IMR-90 (cell line): ENCODE measurements at regions not wholly inside any gene's neighbourhood (a gene's known extent, or its start where the extent isn't known, plus 50 kb on each side); places are given as distances from the start of the nearest gene placed in this dataset.
A peak's percentile ranks its signal among the peaks of the same experiment; 100 is the strongest.

Experiments used
- ATAC-seq: fragments of 200-7000 bp; cut with Tn5 transposase; 2 replicates; pipeline ENCODE4 v1.9.1; 2020; ENCODE audit warnings: low read depth, mild to moderate bottlenecking, moderate library complexity
- BruUV-seq: library from RNA; stranded (reverse); fragments of 400-500 nt; replicated peaks from 2 replicates; lab custom pipeline; 2021; lab: Mats Ljungman, UMichigan
- CTCF ChIA-PET: fragments of 300-600 bp; formaldehyde crosslinking; extraction: SDS; loops from one replicate; lab custom pipeline; 2021; ENCODE audit warnings: antibody characterized with exemption; lab: Yijun Ruan, JAX
- POLR2A ChIA-PET: fragments of 300-600 bp; sonication (Branson Sonifier 250); formaldehyde crosslinking; loops from one replicate; lab custom pipeline; 2022; ENCODE audit warnings: antibody characterized with exemption; ENCODE audit not compliant: unreplicated experiment; lab: Charles Lee
- DNase-seq: peaks from one replicate; pipeline ENCODE4 v3.0.0; 2013
- H2AFZ ChIP-seq: replicated peaks from 2 replicates; pipeline ENCODE3; 2013; ENCODE audit warnings: low read length, mild to moderate bottlenecking; ENCODE audit not compliant: poor library complexity
- H2AK5ac ChIP-seq: 2 replicates; pipeline ENCODE4 v1.6.1; 2013; ENCODE audit warnings: low read depth, low read length, inconsistent platforms
- H2AK9ac ChIP-seq: replicated peaks from 2 replicates; pipeline ENCODE3; 2013; ENCODE audit warnings: mild to moderate bottlenecking, low read depth, low read length, moderate library complexity; ENCODE audit not compliant: poor library complexity
- H2BK120ac ChIP-seq: 2 replicates; pipeline ENCODE4 v1.6.1; 2013; ENCODE audit warnings: low read depth, low read length, inconsistent platforms
- H2BK15ac ChIP-seq: 3 replicates; pipeline ENCODE4 v1.6.1; 2013; ENCODE audit warnings: low read depth, low read length, inconsistent platforms
- H2BK20ac ChIP-seq: 2 replicates; pipeline ENCODE4 v1.6.1; 2013; ENCODE audit warnings: low read depth, mild to moderate bottlenecking, inconsistent platforms, low read length, moderate library complexity
- H2BK5ac ChIP-seq: 2 replicates; pipeline ENCODE4 v1.6.1; 2013; ENCODE audit warnings: mild to moderate bottlenecking, low read depth, low read length, inconsistent platforms; ENCODE audit not compliant: poor library complexity, severe bottlenecking
- H3K14ac ChIP-seq: replicated peaks from 2 replicates; pipeline ENCODE4 v1.6.1; 2013; ENCODE audit warnings: low read depth, low read length, inconsistent platforms
- H3K18ac ChIP-seq: 2 replicates; pipeline ENCODE4 v1.6.1; 2013; ENCODE audit warnings: low read depth, low read length, control low read depth
- H3K23ac ChIP-seq: 2 replicates; pipeline ENCODE4 v1.6.1; 2013; ENCODE audit warnings: low read depth, low read length, inconsistent platforms
- H3K27ac ChIP-seq: 2 replicates; pipeline ENCODE4 v1.5.1; 2013; ENCODE audit warnings: mild to moderate bottlenecking, control low read depth, low read length; ENCODE audit not compliant: insufficient read depth
- H3K27me3 ChIP-seq: 2 replicates; pipeline ENCODE4 v1.6.1; 2013; ENCODE audit warnings: low read length; ENCODE audit not compliant: control insufficient read depth, insufficient read depth
- H3K36me3 ChIP-seq: 2 replicates; pipeline ENCODE4 v1.6.1; 2013; ENCODE audit warnings: low read length, mixed read lengths; ENCODE audit not compliant: control insufficient read depth, insufficient read depth
- H3K4ac ChIP-seq: 2 replicates; pipeline ENCODE4 v1.6.1; 2013; ENCODE audit warnings: low read depth, low read length, inconsistent platforms
- H3K4me1 ChIP-seq: 2 replicates; pipeline ENCODE4 v1.6.1; 2013; ENCODE audit warnings: low read length, mixed read lengths; ENCODE audit not compliant: control insufficient read depth, insufficient read depth
- H3K4me2 ChIP-seq: 2 replicates; pipeline ENCODE4 v1.6.1; 2013; ENCODE audit warnings: low read depth, mild to moderate bottlenecking, control low read depth, low read length, moderate library complexity
- H3K4me3 ChIP-seq: 2 replicates; pipeline ENCODE4 v1.5.1; 2013; ENCODE audit warnings: low read depth, mild to moderate bottlenecking, control low read depth, low read length, moderate library complexity; ENCODE audit not compliant: insufficient read depth
- H3K56ac ChIP-seq: 2 replicates; pipeline ENCODE4 v1.6.1; 2013; ENCODE audit warnings: low read length, inconsistent platforms; ENCODE audit not compliant: insufficient read depth; ENCODE audit errors: extremely low read depth
- H3K79me1 ChIP-seq, 2 experiments: 2 replicates each; pipeline ENCODE4 v1.6.1; 2013; ENCODE audit warnings: low read length in 2 of 2, inconsistent platforms in 1 of 2, low read depth in 1 of 2
- H3K9ac ChIP-seq: 2 replicates; pipeline ENCODE4 v1.6.1; 2013; ENCODE audit warnings: low read depth, low read length, control low read depth
- H3K9me1 ChIP-seq: 2 replicates; pipeline ENCODE4 v1.6.1; 2013; ENCODE audit warnings: low read length, inconsistent platforms; ENCODE audit not compliant: insufficient read depth
- H3K9me3 ChIP-seq: 2 replicates; pipeline ENCODE4 v1.6.1; 2013; ENCODE audit warnings: low read length; ENCODE audit not compliant: control insufficient read depth, insufficient read depth
- H4K20me1 ChIP-seq: 2 replicates; pipeline ENCODE4 v1.6.1; 2013; ENCODE audit warnings: low read length, inconsistent platforms; ENCODE audit not compliant: insufficient read depth
- H4K5ac ChIP-seq: 2 replicates; pipeline ENCODE4 v1.6.1; 2013; ENCODE audit warnings: mild to moderate bottlenecking, low read depth, low read length, control low read depth
- H4K8ac ChIP-seq, 2 experiments: 2 replicates each; pipeline ENCODE4 v1.6.1; 2013; ENCODE audit warnings: low read depth in 2 of 2, low read length in 2 of 2, control low read depth in 1 of 2, inconsistent platforms in 1 of 2
- H4K91ac ChIP-seq: 2 replicates; pipeline ENCODE4 v1.6.1; 2013; ENCODE audit warnings: low read depth, low read length, inconsistent platforms; ENCODE audit not compliant: insufficient read depth
- BHLHE40 ChIP-seq: fragments of 150-350 bp; IDR thresholded peaks from 2 replicates; pipeline ENCODE4 v1.6.1; 2016; ENCODE audit warnings: mild to moderate bottlenecking, low read depth, low read length
- CEBPB ChIP-seq: IDR thresholded peaks from 2 replicates; pipeline ENCODE4 v1.6.1; 2012; ENCODE audit warnings: low read depth, low read length, improper control_type of control experiment
- CHD1 ChIP-seq: IDR thresholded peaks from 2 replicates; pipeline ENCODE4 v1.6.1; 2012; ENCODE audit warnings: low read depth, low read length, improper control_type of control experiment
- FOS ChIP-seq: fragments of 150-350 bp; IDR thresholded peaks from 2 replicates; pipeline ENCODE4 v1.6.1; 2016; ENCODE audit warnings: low read depth, low read length
- MAFK ChIP-seq: IDR thresholded peaks from 2 replicates; pipeline ENCODE4 v1.6.1; 2012; ENCODE audit warnings: low read depth, low read length, improper control_type of control experiment
- MAZ ChIP-seq: IDR thresholded peaks from 2 replicates; pipeline ENCODE4 v1.6.1; 2012; ENCODE audit warnings: low read depth, mild to moderate bottlenecking, low read length, improper control_type of control experiment, moderate library complexity, borderline replicate concordance
- MXI1 ChIP-seq: IDR thresholded peaks from 2 replicates; pipeline ENCODE4 v1.6.1; 2012; ENCODE audit warnings: low read depth, mild to moderate bottlenecking, low read length, moderate library complexity, borderline replicate concordance
- NFE2L2 ChIP-seq: fragments of 150-350 bp; IDR thresholded peaks from 2 replicates; pipeline ENCODE4 v1.6.1; 2016; ENCODE audit warnings: low read depth, mild to moderate bottlenecking, low read length
- POLR2A ChIP-seq: IDR thresholded peaks from 2 replicates; pipeline ENCODE4 v1.6.1; 2012; ENCODE audit warnings: mild to moderate bottlenecking, low read depth, low read length
- RAD21 ChIP-seq: IDR thresholded peaks from 2 replicates; pipeline ENCODE4 v1.6.1; 2012; ENCODE audit warnings: low read length, improper control_type of control experiment
- RCOR1 ChIP-seq: IDR thresholded peaks from 2 replicates; pipeline ENCODE4 v1.6.1; 2012; ENCODE audit warnings: mild to moderate bottlenecking, low read length, improper control_type of control experiment; ENCODE audit not compliant: insufficient replicate concordance
- RFX5 ChIP-seq: IDR thresholded peaks from 2 replicates; pipeline ENCODE4 v1.8.0; 2012; ENCODE audit warnings: low read depth, mild to moderate bottlenecking, low read length, moderate library complexity
- SMC3 ChIP-seq: fragments of 150-350 bp; IDR thresholded peaks from 2 replicates; pipeline ENCODE4 v1.6.1; 2016; ENCODE audit warnings: low read depth, mild to moderate bottlenecking, antibody characterized with exemption, low read length, moderate library complexity
- WGBS, 2 experiments: methylation state at CpG; one replicate each; pipeline versions ENCODE4 v1.1.5 to v1.1.7; 2013; ENCODE audit warnings: missing lambda C conversion rate in 2 of 2; ENCODE audit not compliant: insufficient read length in 1 of 2; ENCODE audit errors: extremely low coverage in 2 of 2; 5-methylcytosine and 5-hydroxymethylcytosine counted together
- dilution Hi-C: fragments of 300-500 bp; cut with HindIII; formaldehyde crosslinking; loops from one replicate; pipeline ENCODE4 v1.14.3; 2018; ENCODE audit warnings: low sequenced_read_pairs; ENCODE audit not compliant: unreplicated experiment
- in situ Hi-C: fragments of 300-500 bp; cut with MboI; formaldehyde crosslinking; loops from 3 replicates; pipeline ENCODE4 v1.14.3; 2019; ENCODE audit warnings: low sequenced_read_pairs, inconsistent platforms, mixed read lengths
- intact Hi-C: fragments of 100-400 bp; cut with micrococcal nuclease; formaldehyde crosslinking; loops from 2 replicates; pipeline ENCODE4 v1.10.0; 2022
- TF ChIP-seq, protein P1 (sequence below): fragments of 150-350 bp; IDR thresholded peaks from 2 replicates; pipeline ENCODE4 v1.6.1; 2017; ENCODE audit warnings: mild to moderate bottlenecking, antibody characterized with exemption, low read length, low read depth
- TF ChIP-seq, protein P2 (sequence below): fragments of 150-350 bp; IDR thresholded peaks from 2 replicates; pipeline ENCODE4 v1.6.1; 2016; ENCODE audit warnings: low read depth, mild to moderate bottlenecking, low read length, moderate library complexity, borderline replicate concordance
- TF ChIP-seq, protein P3 (sequence below): conservative IDR thresholded peaks from 2 replicates; pipeline ENCODE4 v1.5.1; 2012; ENCODE audit warnings: mild to moderate bottlenecking, low read depth, low read length, improper control_type of control experiment

DNA sequence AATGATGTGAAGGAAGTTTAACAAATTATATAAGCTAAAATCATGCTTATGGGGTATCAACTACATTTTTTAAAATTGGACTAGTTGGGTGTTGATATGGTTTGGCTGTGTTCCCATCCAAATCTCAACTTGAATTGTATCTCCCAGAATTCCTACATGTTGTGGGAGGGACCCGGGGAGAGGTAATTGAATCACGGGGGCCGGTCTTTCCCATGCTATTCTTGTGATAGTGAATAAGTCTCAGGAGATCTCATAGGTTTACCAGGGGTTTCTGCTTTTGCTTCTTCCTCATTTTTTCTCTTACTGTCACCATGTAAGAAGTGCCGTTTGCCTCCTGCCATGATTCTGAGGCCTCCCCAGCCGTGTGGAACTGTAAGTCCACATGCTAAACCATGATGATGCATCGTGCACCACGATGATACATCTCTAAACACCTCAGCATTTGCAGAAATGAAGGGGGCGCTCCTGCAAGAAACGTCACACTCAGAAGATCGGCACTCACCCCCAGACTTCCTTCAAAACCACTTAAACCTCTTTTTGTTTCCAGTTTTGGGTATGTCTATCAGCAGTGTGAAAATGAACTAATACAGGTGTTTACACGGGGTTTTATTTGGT, 340.0 kb downstream of the SHANK2 start:
- ATAC-seq (peak; percentile 65), DNase-seq (peak; percentile 75)
- Histone ChIP-seq H3K27me3 (no peaks in the 10 kb centered on the region), H4K91ac (no peak overlapping the region), H3K4ac (no peak overlapping the region), H2AK9ac (no peak overlapping the region), H3K9ac (no peak overlapping the region), H3K56ac (no peak overlapping the region), H3K36me3 (no peaks in the 10 kb centered on the region), H3K14ac (no peak overlapping the region), H3K4me1 (no peaks in the 10 kb centered on the region), H2AFZ (no peak overlapping the region), H4K5ac (no peak overlapping the region), H3K23ac (no peak overlapping the region), H3K27ac (no peak overlapping the region), H2BK5ac (no peak overlapping the region), H4K20me1 (no peaks in the 10 kb centered on the region), H3K4me3 (no peak overlapping the region), H2BK20ac (no peak overlapping the region), H3K9me1 (no peaks in the 10 kb centered on the region), H3K18ac (no peak overlapping the region), H3K79me1 (no peaks in the 10 kb centered on the region), H4K8ac (no peak overlapping the region), H3K9me3 (no peaks in the 10 kb centered on the region), H2BK15ac (no peak overlapping the region), H2BK120ac (no peak overlapping the region), H3K4me2 (no peak overlapping the region), H2AK5ac (no peak overlapping the region)
- whole genome bisulfite sequencing, 2 experiments, result 20% methylated on average over 1 of the region's 11 CpGs; no CpG with 5 or more reads in 1 of the 2 experiments
- ChIA-PET CTCF (interaction anchor here (1.1 kb wide), 1 partner anchor 12 kb away, joined by 3 read pairs; no protein-coding TSS in a partner anchor), POLR2A (no interaction called here)
- no TSS peak for BruUV-seq
- TF ChIP-seq CHD1 (no peak), RAD21 (no peak), RFX5 (no peak), SMC3 (no peak), NFE2L2 (no peak), MAZ (no peak), BHLHE40 (no peak), MXI1 (no peak), RCOR1 (no peak), MAFK (no peak), CEBPB (no peak), POLR2A (no peak), FOS (no peak)
- TF ChIP-seq, protein P1, sequence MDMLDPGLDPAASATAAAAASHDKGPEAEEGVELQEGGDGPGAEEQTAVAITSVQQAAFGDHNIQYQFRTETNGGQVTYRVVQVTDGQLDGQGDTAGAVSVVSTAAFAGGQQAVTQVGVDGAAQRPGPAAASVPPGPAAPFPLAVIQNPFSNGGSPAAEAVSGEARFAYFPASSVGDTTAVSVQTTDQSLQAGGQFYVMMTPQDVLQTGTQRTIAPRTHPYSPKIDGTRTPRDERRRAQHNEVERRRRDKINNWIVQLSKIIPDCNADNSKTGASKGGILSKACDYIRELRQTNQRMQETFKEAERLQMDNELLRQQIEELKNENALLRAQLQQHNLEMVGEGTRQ, result no peak
- TF ChIP-seq, protein P2, sequence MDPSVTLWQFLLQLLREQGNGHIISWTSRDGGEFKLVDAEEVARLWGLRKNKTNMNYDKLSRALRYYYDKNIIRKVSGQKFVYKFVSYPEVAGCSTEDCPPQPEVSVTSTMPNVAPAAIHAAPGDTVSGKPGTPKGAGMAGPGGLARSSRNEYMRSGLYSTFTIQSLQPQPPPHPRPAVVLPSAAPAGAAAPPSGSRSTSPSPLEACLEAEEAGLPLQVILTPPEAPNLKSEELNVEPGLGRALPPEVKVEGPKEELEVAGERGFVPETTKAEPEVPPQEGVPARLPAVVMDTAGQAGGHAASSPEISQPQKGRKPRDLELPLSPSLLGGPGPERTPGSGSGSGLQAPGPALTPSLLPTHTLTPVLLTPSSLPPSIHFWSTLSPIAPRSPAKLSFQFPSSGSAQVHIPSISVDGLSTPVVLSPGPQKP, result no peak
- TF ChIP-seq, protein P3, sequence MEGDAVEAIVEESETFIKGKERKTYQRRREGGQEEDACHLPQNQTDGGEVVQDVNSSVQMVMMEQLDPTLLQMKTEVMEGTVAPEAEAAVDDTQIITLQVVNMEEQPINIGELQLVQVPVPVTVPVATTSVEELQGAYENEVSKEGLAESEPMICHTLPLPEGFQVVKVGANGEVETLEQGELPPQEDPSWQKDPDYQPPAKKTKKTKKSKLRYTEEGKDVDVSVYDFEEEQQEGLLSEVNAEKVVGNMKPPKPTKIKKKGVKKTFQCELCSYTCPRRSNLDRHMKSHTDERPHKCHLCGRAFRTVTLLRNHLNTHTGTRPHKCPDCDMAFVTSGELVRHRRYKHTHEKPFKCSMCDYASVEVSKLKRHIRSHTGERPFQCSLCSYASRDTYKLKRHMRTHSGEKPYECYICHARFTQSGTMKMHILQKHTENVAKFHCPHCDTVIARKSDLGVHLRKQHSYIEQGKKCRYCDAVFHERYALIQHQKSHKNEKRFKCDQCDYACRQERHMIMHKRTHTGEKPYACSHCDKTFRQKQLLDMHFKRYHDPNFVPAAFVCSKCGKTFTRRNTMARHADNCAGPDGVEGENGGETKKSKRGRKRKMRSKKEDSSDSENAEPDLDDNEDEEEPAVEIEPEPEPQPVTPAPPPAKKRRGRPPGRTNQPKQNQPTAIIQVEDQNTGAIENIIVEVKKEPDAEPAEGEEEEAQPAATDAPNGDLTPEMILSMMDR, result no peak
- intact Hi-C loops, result no loop called here
- in situ Hi-C loops, result no loop called here
- dilution Hi-C loops, result no loop called here
